ENCODE measurements at regions not wholly inside any gene's neighbourhood (a gene's known extent, or its start where the extent isn't known, plus 50 kb on each side); places are given as distances from the start of the nearest gene placed in this dataset.

DNA sequence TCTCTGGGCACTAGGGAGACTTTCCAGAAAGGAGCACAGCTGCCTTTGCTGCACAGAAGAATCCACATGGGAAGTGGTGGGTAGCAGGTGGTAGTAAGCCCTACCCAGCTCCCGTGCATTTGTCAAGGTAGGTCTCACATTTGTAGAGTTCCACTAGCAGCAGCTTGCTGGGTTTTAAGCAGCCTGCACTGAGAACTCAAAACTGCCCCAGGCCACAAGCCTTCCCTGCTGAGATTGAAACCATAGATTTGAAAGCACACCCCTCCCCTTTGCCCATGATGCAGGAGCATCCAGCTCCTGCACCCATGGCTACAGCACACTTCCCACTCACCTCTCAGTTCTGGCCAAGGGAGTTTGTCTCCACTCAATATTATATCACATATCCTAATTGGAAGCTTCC lies 604.5 kb upstream of the STEAP1 start:
- TF ChIP-seq, protein P1, sequence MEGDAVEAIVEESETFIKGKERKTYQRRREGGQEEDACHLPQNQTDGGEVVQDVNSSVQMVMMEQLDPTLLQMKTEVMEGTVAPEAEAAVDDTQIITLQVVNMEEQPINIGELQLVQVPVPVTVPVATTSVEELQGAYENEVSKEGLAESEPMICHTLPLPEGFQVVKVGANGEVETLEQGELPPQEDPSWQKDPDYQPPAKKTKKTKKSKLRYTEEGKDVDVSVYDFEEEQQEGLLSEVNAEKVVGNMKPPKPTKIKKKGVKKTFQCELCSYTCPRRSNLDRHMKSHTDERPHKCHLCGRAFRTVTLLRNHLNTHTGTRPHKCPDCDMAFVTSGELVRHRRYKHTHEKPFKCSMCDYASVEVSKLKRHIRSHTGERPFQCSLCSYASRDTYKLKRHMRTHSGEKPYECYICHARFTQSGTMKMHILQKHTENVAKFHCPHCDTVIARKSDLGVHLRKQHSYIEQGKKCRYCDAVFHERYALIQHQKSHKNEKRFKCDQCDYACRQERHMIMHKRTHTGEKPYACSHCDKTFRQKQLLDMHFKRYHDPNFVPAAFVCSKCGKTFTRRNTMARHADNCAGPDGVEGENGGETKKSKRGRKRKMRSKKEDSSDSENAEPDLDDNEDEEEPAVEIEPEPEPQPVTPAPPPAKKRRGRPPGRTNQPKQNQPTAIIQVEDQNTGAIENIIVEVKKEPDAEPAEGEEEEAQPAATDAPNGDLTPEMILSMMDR (conservative IDR thresholded peaks at IDR 0.05; ENCODE audit: low read depth, low read length): no peak
- H3K4me3 ChIP-seq (ENCODE audit: low read depth, low read length): no peak overlapping the region
- no peak for DNase-seq (ENCODE audit: low read depth)

DNA sequence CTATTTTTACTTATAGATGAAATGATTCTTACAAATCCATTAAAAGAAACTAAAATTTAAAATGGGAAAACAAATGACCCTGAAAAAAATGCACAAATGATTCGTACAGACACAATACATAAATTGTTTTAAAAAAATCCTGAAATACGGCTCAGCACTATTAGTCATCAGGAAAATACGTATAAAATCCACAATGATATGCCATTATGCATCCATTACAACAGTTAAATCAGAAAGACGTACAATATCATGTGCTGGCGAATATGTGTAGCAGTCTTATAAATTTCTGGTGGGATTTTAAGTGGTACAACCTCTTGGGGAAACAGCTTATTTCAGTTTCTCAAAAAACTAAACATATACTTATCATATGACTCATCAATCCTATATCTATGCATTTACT lies 600.1 kb upstream of the STEAP1 start:
- no peak for DNase-seq (ENCODE audit: low read depth)
- no peak overlapping the region for H3K4me3 ChIP-seq (ENCODE audit: low read depth, low read length)
- TF ChIP-seq, protein P1 (conservative IDR thresholded peaks at IDR 0.05; ENCODE audit: low read depth, low read length): no peak

DNA sequence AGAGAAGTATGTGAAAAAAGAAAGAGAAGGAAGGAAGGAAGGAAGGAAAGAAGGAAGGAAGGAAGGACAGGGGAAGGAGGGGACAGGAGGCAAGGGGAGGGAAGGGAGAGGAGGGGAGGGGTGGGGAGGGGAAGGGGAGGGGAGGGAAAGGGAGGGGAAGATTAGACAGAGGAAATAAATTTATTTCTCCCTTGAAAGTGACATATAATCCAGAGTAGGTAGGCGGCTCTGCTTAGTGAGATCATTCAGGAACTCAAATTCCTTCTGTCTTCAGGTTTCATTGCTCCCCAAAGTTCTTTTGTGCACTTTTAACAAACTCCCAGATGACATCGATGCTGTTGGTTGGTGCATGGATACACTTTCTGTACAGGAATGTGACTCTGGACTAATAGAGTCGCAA lies 594.7 kb upstream of the STEAP1 start:
- TF ChIP-seq, protein P1 (conservative IDR thresholded peaks at IDR 0.05; ENCODE audit: low read depth, low read length): no peak
- no peak overlapping the region for H3K4me3 ChIP-seq (ENCODE audit: low read depth, low read length)
- DNase-seq (ENCODE audit: low read depth): no peak

- TF ChIP-seq, protein P1 (conservative IDR thresholded peaks at IDR 0.05; ENCODE audit: low read depth, low read length): no peak
- no peak for DNase-seq (ENCODE audit: low read depth)
- H3K4me3 ChIP-seq (ENCODE audit: low read depth, low read length): no peak overlapping the region
Measured at GRCh38 chr7:89563597-89563996, 590.7 kb upstream of the STEAP1 start.

- H3K4me3 ChIP-seq (ENCODE audit: low read depth, low read length): no peak overlapping the region
- TF ChIP-seq, protein P1 (conservative IDR thresholded peaks at IDR 0.05; ENCODE audit: low read depth, low read length): no peak
- no peak for DNase-seq (ENCODE audit: low read depth)
Measured at GRCh38 chr7:89584896-89585295, 569.4 kb upstream of the STEAP1 start.

- H3K4me3 ChIP-seq (ENCODE audit: low read depth, low read length): no peak overlapping the region
- TF ChIP-seq, protein P1 (conservative IDR thresholded peaks at IDR 0.05; ENCODE audit: low read depth, low read length): no peak
- no peak for DNase-seq (ENCODE audit: low read depth)
Measured at GRCh38 chr7:89593125-89593524, 561.1 kb upstream of the STEAP1 start.

GRCh38 chr7:89602984-89603383 lies 551.3 kb upstream of the STEAP1 start:
- TF ChIP-seq, protein P1 (conservative IDR thresholded peaks at IDR 0.05; ENCODE audit: low read depth, low read length): no peak
- DNase-seq (ENCODE audit: low read depth): no peak
- H3K4me3 ChIP-seq (ENCODE audit: low read depth, low read length): no peak overlapping the region
